Heart left ventricle (tissue), 13 donors: ENCODE measurements at regions not wholly inside any gene's neighbourhood (a gene's known extent, or its start where the extent isn't known, plus 50 kb on each side); places are given as distances from the start of the nearest gene placed in this dataset.

Experiments
- POLR2A ChIP-seq, 2 donors: fragments of 450-650 bp; IDR thresholded peaks; one replicate each; pipeline ENCODE4 v1.6.1; 2017; ENCODE audit warnings: antibody characterized with exemption in 2 of 2, mild to moderate bottlenecking in 2 of 2, moderate library complexity in 2 of 2
- TF ChIP-seq, protein P1 (sequence below), 12 donors: fragments of 200-600 bp; sonication (generic) in 4 of 12; IDR thresholded peaks; one replicate each; pipeline versions ENCODE4 v1.5.0 to v1.8.0; 2018 to 2022; ENCODE audit warnings: antibody characterized with exemption in 12 of 12, mild to moderate bottlenecking in 5 of 12
- donor health status: ischemic (EF 13 %, LVEDD 7.1; RV severe dilation, severe dysfunction).
- donor health status: DM: no; HTN: yes; CAD: no.
- donor health status: DM: no; HTN: no; CAD: no.
- donor health status: ischemic (EF 25% LVEDD 6.9; RV normal size, moderate dysfunction).
- donor health status: ischemic (EF 25% LVEDD 5.7; RV mildly dilated, moderate dysfunction).
- donor health status: ischemic (EF 35%, LVEDD 5.7; RV mildly dilated, moderate dysfunction).
- donor health status: nonischemic (EF 11% LVEDD 7.7; RV severe dilation, severe dysfunction).
- donor health status: DM: yes; HTN: yes; CAD: no.
- donor health status: PGD.
- donor health status: ischemic (EF 29% LVEDD 5.4; RV normal size, mild dysfunction).
- donor health status: nonischemic (EF 23%, LVEDD 6.1; RV moderate dilation, normal function).

DNA sequence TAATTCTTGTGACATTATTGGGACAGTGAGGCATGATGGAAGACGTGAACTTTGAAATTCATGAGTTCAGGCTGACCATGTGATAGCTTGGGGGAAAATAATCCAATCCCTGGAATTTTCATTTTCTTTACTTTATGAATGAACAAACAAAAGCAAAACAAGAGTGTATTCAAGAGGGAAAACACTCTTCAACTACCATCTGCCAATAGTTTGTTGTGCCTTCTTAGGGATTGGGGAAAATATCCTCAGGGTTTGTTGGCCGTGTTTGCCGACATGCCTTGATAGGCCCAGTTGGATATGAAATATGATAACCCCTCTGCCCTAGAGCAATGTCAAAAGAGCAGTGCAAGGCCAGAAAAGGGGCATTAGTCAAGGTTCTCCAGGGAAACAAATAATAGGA is 80.8 kb upstream of the CLNK start:
- TF ChIP-seq, protein P1, sequence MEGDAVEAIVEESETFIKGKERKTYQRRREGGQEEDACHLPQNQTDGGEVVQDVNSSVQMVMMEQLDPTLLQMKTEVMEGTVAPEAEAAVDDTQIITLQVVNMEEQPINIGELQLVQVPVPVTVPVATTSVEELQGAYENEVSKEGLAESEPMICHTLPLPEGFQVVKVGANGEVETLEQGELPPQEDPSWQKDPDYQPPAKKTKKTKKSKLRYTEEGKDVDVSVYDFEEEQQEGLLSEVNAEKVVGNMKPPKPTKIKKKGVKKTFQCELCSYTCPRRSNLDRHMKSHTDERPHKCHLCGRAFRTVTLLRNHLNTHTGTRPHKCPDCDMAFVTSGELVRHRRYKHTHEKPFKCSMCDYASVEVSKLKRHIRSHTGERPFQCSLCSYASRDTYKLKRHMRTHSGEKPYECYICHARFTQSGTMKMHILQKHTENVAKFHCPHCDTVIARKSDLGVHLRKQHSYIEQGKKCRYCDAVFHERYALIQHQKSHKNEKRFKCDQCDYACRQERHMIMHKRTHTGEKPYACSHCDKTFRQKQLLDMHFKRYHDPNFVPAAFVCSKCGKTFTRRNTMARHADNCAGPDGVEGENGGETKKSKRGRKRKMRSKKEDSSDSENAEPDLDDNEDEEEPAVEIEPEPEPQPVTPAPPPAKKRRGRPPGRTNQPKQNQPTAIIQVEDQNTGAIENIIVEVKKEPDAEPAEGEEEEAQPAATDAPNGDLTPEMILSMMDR (IDR thresholded peaks at IDR 0.05), result no peak
- no peak for TF ChIP-seq POLR2A (IDR thresholded peaks at IDR 0.05)
